ENCODE measurements at regions not wholly inside any gene's neighbourhood (a gene's known extent, or its start where the extent isn't known, plus 50 kb on each side); places are given as distances from the start of the nearest gene placed in this dataset.

DNA sequence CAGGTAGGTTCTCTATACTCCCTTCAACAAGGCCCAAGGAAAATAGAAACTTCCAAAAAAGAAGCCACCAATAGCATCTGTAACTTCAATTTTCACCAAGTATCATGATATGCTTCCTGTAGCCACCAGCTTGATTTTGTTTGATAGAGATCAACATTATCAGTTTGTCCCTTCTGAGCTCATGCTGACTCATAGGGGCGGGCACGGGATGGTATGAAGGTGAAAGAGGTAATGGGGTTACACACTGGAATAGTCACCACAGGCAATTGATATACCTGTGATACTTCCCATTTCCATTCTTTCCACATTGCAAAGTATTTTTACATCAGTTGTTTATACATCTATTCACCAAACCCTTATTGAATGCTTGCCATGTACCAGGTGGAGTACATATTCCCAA is 134.1 kb downstream of the KCNA5 start:
- TF ChIP-seq CTCF (conservative IDR thresholded peaks at IDR 0.05; ENCODE audit: low read length), result no peak
- TF ChIP-seq EZH2phosphoT487 (IDR thresholded peaks at IDR 0.05; ENCODE audit: borderline replicate concordance, low read depth, low read length), result no peak

Measured in OCI-LY7 (cell line).